IgD-negative memory B cell (primary cell): ENCODE measurements at regions not wholly inside any gene's neighbourhood (a gene's known extent, or its start where the extent isn't known, plus 50 kb on each side); places are given as distances from the start of the nearest gene placed in this dataset.

Experiments used
- H3K27ac Mint-ChIP-seq, 3 donors: one replicate each; pipeline ENCODE4 v1.8.0; 2020 to 2022; ENCODE audit warnings: mild to moderate bottlenecking in 3 of 3, mixed read lengths in 3 of 3, moderate library complexity in 1 of 3
- H3K27me3 Mint-ChIP-seq: one replicate; pipeline ENCODE4 v1.8.0; 2021; ENCODE audit warnings: mixed read lengths
- H3K36me3 Mint-ChIP-seq: one replicate; pipeline ENCODE4 v1.8.0; 2020; ENCODE audit warnings: mild to moderate bottlenecking, mixed read lengths
- H3K4me1 Mint-ChIP-seq, 3 donors: one replicate each; pipeline ENCODE4 v1.8.0; 2020 to 2022; ENCODE audit warnings: mixed read lengths in 3 of 3, mild to moderate bottlenecking in 1 of 3
- H3K4me3 Mint-ChIP-seq, 4 donors: one replicate each; pipeline ENCODE4 v1.8.0; 2020 to 2022; ENCODE audit warnings: mild to moderate bottlenecking in 4 of 4, mixed read lengths in 4 of 4, moderate library complexity in 3 of 4
- H3K9me3 Mint-ChIP-seq, 3 donors: one replicate each; pipeline ENCODE4 v1.8.0; 2020 to 2021; ENCODE audit warnings: mixed read lengths in 3 of 3, mild to moderate bottlenecking in 1 of 3

- Mint-ChIP-seq H3K4me1 (no peaks in the 10 kb centered on the region), H3K9me3 (no peaks in the 10 kb centered on the region), H3K27ac (no peak overlapping the region), H3K36me3 (no peaks in the 10 kb centered on the region), H3K27me3 (peaks cover 6% of the 10 kb centered on the region), H3K4me3 (no peak overlapping the region)
Measured at GRCh38 chr1:29875557-29876028, 639.3 kb downstream of the PTPRU start.

GRCh38 chr1:29870621-29871020 lies 634.3 kb downstream of the PTPRU start:
- Mint-ChIP-seq H3K27ac (no peak overlapping the region), H3K9me3 (peaks cover 0 to 7% (median 0%) of the 10 kb centered on the region in 3 donors), H3K4me1 (no peaks in the 10 kb centered on the region), H3K4me3 (no peak overlapping the region), H3K36me3 (no peaks in the 10 kb centered on the region), H3K27me3 (peaks cover 7% of the 10 kb centered on the region)

GRCh38 chr1:29869802-29870201 lies 633.5 kb downstream of the PTPRU start:
- Mint-ChIP-seq H3K4me3 (no peak overlapping the region), H3K9me3 (peaks cover 0 to 7% (median 0%) of the 10 kb centered on the region in 3 donors), H3K27ac (no peak overlapping the region), H3K27me3 (peaks cover 7% of the 10 kb centered on the region), H3K36me3 (no peaks in the 10 kb centered on the region), H3K4me1 (no peaks in the 10 kb centered on the region)

- Mint-ChIP-seq H3K36me3 (no peaks in the 10 kb centered on the region), H3K9me3 (peaks cover 0 to 7% (median under 1%) of the 10 kb centered on the region in 3 donors), H3K4me3 (no peak overlapping the region), H3K27me3 (peaks cover 7% of the 10 kb centered on the region), H3K4me1 (no peaks in the 10 kb centered on the region), H3K27ac (no peak overlapping the region)
Measured at GRCh38 chr1:29868944-29869343, 632.6 kb downstream of the PTPRU start.

- Mint-ChIP-seq H3K27me3 (peaks cover 7% of the 10 kb centered on the region), H3K9me3 (peaks cover 3 to 7% (median 4%) of the 10 kb centered on the region in 3 donors), H3K27ac (no peak overlapping the region), H3K4me3 (no peak overlapping the region), H3K4me1 (no peaks in the 10 kb centered on the region), H3K36me3 (no peaks in the 10 kb centered on the region)
Measured at GRCh38 chr1:29868096-29868495, 631.8 kb downstream of the PTPRU start.

- Mint-ChIP-seq H3K27me3 (peaks cover 7% of the 10 kb centered on the region), H3K36me3 (no peaks in the 10 kb centered on the region), H3K4me1 (no peaks in the 10 kb centered on the region), H3K9me3 (peaks cover 13 to 17% (median 16%) of the 10 kb centered on the region in 3 donors), H3K4me3 (no peak overlapping the region), H3K27ac (no peak overlapping the region)
Measured at GRCh38 chr1:29865051-29865450, 628.7 kb downstream of the PTPRU start.

GRCh38 chr1:29864431-29865022 lies 628.2 kb downstream of the PTPRU start:
- no peaks in the 10 kb centered on the region for H3K36me3 Mint-ChIP-seq
- no peak overlapping the region for H3K27ac Mint-ChIP-seq
- H3K27me3 Mint-ChIP-seq, result peaks cover 7% of the 10 kb centered on the region

GRCh38 chr1:29861922-29862321 lies 625.6 kb downstream of the PTPRU start:
- peaks cover 10 to 17% (median 16%) of the 10 kb centered on the region in 3 donors for H3K9me3 Mint-ChIP-seq
- H3K36me3 Mint-ChIP-seq, result no peaks in the 10 kb centered on the region
- H3K4me3 Mint-ChIP-seq, result no peak overlapping the region
- no peak overlapping the region for H3K27ac Mint-ChIP-seq
- H3K4me1 Mint-ChIP-seq, result no peaks in the 10 kb centered on the region
- peaks cover 2% of the 10 kb centered on the region for H3K27me3 Mint-ChIP-seq

More at GRCh38 chr1:29864431-29865022, 628.2 kb downstream of the PTPRU start:
- Mint-ChIP-seq H3K9me3 (peaks cover 10 to 17% (median 16%) of the 10 kb centered on the region in 3 donors), H3K4me1 (no peaks in the 10 kb centered on the region), H3K4me3 (no peak overlapping the region)

GRCh38 chr1:29861446-29861845 lies 625.1 kb downstream of the PTPRU start:
- H3K4me3 Mint-ChIP-seq, result no peak overlapping the region
- no peaks in the 10 kb centered on the region for H3K36me3 Mint-ChIP-seq
- H3K27ac Mint-ChIP-seq, result no peak overlapping the region
- no peaks in the 10 kb centered on the region for H3K27me3 Mint-ChIP-seq
- H3K9me3 Mint-ChIP-seq, result peaks cover 10 to 17% (median 16%) of the 10 kb centered on the region in 3 donors
- H3K4me1 Mint-ChIP-seq, result no peaks in the 10 kb centered on the region

GRCh38 chr1:29860681-29861080 lies 624.4 kb downstream of the PTPRU start:
- Mint-ChIP-seq H3K4me1 (no peaks in the 10 kb centered on the region), H3K27me3 (peaks cover 3% of the 10 kb centered on the region), H3K36me3 (no peaks in the 10 kb centered on the region), H3K4me3 (no peak overlapping the region), H3K9me3 (peaks cover 6 to 17% (median 16%) of the 10 kb centered on the region in 3 donors), H3K27ac (no peak overlapping the region)

- H3K4me1 Mint-ChIP-seq, result no peaks in the 10 kb centered on the region
- peaks cover 6 to 17% (median 16%) of the 10 kb centered on the region in 3 donors for H3K9me3 Mint-ChIP-seq
- H3K4me3 Mint-ChIP-seq, result no peak overlapping the region
- H3K27ac Mint-ChIP-seq, result no peak overlapping the region
- H3K36me3 Mint-ChIP-seq, result no peaks in the 10 kb centered on the region
- H3K27me3 Mint-ChIP-seq, result peaks cover 3% of the 10 kb centered on the region
Measured at GRCh38 chr1:29860056-29860455, 623.7 kb downstream of the PTPRU start.

GRCh38 chr1:29859126-29859525 lies 622.8 kb downstream of the PTPRU start:
- peaks cover 6 to 17% (median 16%) of the 10 kb centered on the region in 3 donors for H3K9me3 Mint-ChIP-seq
- H3K27ac Mint-ChIP-seq, result no peak overlapping the region
- peaks cover 7% of the 10 kb centered on the region for H3K27me3 Mint-ChIP-seq
- H3K4me1 Mint-ChIP-seq, result no peaks in the 10 kb centered on the region
- no peak overlapping the region for H3K4me3 Mint-ChIP-seq
- no peaks in the 10 kb centered on the region for H3K36me3 Mint-ChIP-seq

GRCh38 chr1:29858646-29859045 lies 622.3 kb downstream of the PTPRU start:
- Mint-ChIP-seq H3K9me3 (peaks cover 6 to 14% (median 13%) of the 10 kb centered on the region in 3 donors), H3K36me3 (no peaks in the 10 kb centered on the region), H3K27me3 (peaks cover 7% of the 10 kb centered on the region), H3K27ac (no peak overlapping the region), H3K4me1 (no peaks in the 10 kb centered on the region), H3K4me3 (no peak overlapping the region)

- peaks cover 10% of the 10 kb centered on the region for H3K27me3 Mint-ChIP-seq
- H3K4me1 Mint-ChIP-seq, result no peaks in the 10 kb centered on the region
- H3K36me3 Mint-ChIP-seq, result no peaks in the 10 kb centered on the region
- no peak overlapping the region for H3K4me3 Mint-ChIP-seq
- H3K27ac Mint-ChIP-seq, result no peak overlapping the region
- peaks cover 6 to 8% (median 6%) of the 10 kb centered on the region in 3 donors for H3K9me3 Mint-ChIP-seq
Measured at GRCh38 chr1:29856340-29857114, 620.2 kb downstream of the PTPRU start.

GRCh38 chr1:29855561-29856160 lies 619.3 kb downstream of the PTPRU start:
- Mint-ChIP-seq H3K27ac (no peak overlapping the region), H3K36me3 (no peaks in the 10 kb centered on the region), H3K27me3 (peaks cover 12% of the 10 kb centered on the region), H3K4me3 (no peak overlapping the region), H3K4me1 (no peaks in the 10 kb centered on the region), H3K9me3 (no peaks in the 10 kb centered on the region)
